Astrocyte of the spinal cord (primary cell): ENCODE measurements at regions not wholly inside any gene's neighbourhood (a gene's known extent, or its start where the extent isn't known, plus 50 kb on each side); places are given as distances from the start of the nearest gene placed in this dataset.

Experiments
- DNase-seq: peaks from one replicate; pipeline ENCODE4 v3.0.0; 2011; ENCODE audit warnings: low read depth, low spot score
- H3K4me3 ChIP-seq: 2 replicates; pipeline ENCODE4 v1.5.1; 2011; ENCODE audit warnings: low read depth, mild to moderate bottlenecking, low read length, moderate library complexity
- CTCF ChIP-seq: IDR thresholded peaks from 2 replicates; pipeline ENCODE4 v1.5.1; 2012; ENCODE audit warnings: low read depth, mild to moderate bottlenecking, low read length, inconsistent platforms
- in situ Hi-C: cut with HindIII; loops from 2 replicates; pipeline ENCODE4 v1.10.0; 2017; ENCODE audit warnings: low sequenced_read_pairs

GRCh38 chr12:94745562-94745961, 95.2 kb upstream of the TMCC3 start:
- in situ Hi-C loops = no loop called here
- no peak overlapping the region for H3K4me3 ChIP-seq
- DNase-seq = no peak
- TF ChIP-seq CTCF = no peak

DNA sequence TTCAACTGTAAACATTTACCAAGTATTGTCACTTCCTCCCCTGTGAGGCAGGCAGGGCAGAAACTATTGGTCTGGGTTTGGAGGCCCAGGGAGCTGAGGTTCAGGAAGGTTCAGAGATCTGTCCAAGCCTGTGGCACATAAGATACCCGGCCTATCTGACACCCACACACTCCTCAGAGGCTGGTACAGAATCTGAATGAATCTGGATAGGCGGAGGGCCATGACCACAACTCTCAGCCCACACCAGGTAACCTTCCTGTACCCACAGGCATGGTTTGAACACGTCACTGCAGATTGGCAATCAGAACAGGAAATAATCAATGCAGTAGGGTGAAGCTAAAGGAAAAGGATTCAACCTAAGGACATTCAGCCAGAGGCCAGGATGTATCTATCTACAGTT, 92.8 kb upstream of the TMCC3 start:
- no peak for DNase-seq
- H3K4me3 ChIP-seq = no peak overlapping the region
- in situ Hi-C loops = no loop called here
- no peak for TF ChIP-seq CTCF

DNA sequence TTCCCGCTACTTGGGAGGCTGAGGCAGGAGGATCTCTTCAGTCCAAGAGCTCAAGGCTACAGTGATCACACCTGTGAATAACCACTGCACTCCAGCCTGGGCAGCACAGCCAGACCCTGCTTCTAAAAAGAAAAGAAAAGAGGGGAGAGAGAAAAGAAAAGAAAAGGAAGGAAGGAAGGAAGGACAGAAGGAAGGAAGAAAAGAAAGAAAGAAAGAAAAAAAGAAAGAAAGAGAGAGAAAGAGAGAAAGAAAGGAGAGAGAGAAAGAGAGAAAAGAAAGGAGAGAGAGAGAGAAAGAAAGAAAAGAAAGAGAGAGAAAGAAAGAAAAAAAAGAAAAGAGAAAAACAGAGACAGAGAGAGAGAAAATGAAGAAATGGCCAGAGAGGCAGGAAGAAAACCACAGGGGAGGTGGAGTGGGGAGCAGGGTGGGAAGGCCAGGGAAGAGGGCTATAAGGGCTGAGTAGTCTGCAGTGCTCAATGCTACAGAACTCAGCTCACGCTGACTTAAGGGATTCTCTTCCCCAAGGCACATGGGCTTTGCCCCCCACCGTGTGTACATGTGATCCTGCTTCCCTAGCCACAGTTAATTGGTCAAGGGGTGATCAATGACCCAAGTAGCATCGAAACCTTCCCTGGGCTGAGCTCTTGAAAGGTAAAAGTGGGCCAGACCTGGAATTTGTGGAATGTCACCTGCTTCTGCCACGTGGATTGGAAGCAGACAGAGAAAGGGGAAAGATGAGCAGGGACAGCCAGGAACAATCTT, 90.4 kb upstream of the TMCC3 start:
- DNase-seq = no peak
- no peak for TF ChIP-seq CTCF
- no peak overlapping the region for H3K4me3 ChIP-seq
- in situ Hi-C loops = no loop called here

- no peak for DNase-seq
- in situ Hi-C loops = no loop called here
- no peak overlapping the region for H3K4me3 ChIP-seq
- no peak for TF ChIP-seq CTCF
Observed at GRCh38 chr12:94736820-94737219, 86.5 kb upstream of the TMCC3 start.

DNA sequence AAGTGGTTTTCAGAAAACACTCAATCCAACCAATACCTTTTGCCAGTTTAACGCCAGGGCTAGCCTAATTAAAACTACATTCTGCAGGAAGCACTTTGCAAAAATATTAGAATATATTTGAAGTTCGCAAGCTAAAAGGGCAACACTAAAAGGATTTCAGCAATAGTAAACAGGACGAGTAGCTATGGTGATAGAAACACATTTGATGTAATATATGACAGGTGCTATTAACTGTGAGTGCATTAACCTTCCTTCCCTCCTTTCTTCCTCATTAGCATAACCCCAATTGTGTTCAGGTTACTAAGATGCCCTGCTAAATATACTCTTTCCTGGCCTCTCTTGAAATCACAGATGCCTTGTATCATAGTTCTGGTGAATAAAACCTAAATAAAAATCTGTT, 85.6 kb upstream of the TMCC3 start:
- no peak for TF ChIP-seq CTCF
- H3K4me3 ChIP-seq = no peak overlapping the region
- in situ Hi-C loops = no loop called here
- no peak for DNase-seq

- no peak overlapping the region for H3K4me3 ChIP-seq
- in situ Hi-C loops = no loop called here
- no peak for TF ChIP-seq CTCF
- no peak for DNase-seq
Observed at GRCh38 chr12:94733727-94734126, 83.4 kb upstream of the TMCC3 start.
